A673 (cell line): ENCODE measurements at regions not wholly inside any gene's neighbourhood (a gene's known extent, or its start where the extent isn't known, plus 50 kb on each side); places are given as distances from the start of the nearest gene placed in this dataset.

ENCODE experiments used
- BruUV-seq: library from RNA; stranded (reverse); fragments of 400-500 nt; replicated peaks from 2 replicates; lab custom pipeline; 2021; lab: Mats Ljungman, UMichigan
- CTCF ChIA-PET: fragments of 300-600 bp; sonication (Branson Sonifier 250); formaldehyde crosslinking; loops from one replicate; lab custom pipeline; 2022; ENCODE audit warnings: antibody characterized with exemption; lab: Charles Lee
- POLR2A ChIA-PET: fragments of 300-600 bp; sonication (Branson Sonifier 250); formaldehyde crosslinking; loops from one replicate; lab custom pipeline; 2022; ENCODE audit warnings: antibody characterized with exemption; ENCODE audit not compliant: low non-redundant PET; lab: Charles Lee
- DNase-seq: peaks from one replicate; pipeline ENCODE4 v3.0.0-alpha.2; 2015; ENCODE audit warnings: low spot score
- H3K27ac ChIP-seq: fragments of 200-600 bp; sonication (generic); 2 replicates; pipeline ENCODE4 v1.5.1; 2016; ENCODE audit warnings: mixed run types, low read depth, mild to moderate bottlenecking, mixed read lengths, antibody characterized with exemption, low read length; ENCODE audit not compliant: poor library complexity, severe bottlenecking
- H3K27me3 ChIP-seq: fragments of 200-600 bp; sonication (generic); replicated peaks from 2 replicates; pipeline ENCODE4 v1.6.1; 2017; ENCODE audit warnings: mixed run types, low read depth, mild to moderate bottlenecking, mixed read lengths, antibody characterized with exemption, low read length; ENCODE audit not compliant: insufficient read depth, poor library complexity
- H3K36me3 ChIP-seq: fragments of 200-600 bp; sonication (generic); 2 replicates; pipeline ENCODE4 v1.6.1; 2016; ENCODE audit warnings: mixed run types, mild to moderate bottlenecking, mixed read lengths, antibody characterized with exemption, low read length; ENCODE audit not compliant: insufficient read depth, poor library complexity, severe bottlenecking
- H3K4me1 ChIP-seq: fragments of 200-600 bp; sonication (generic); 2 replicates; pipeline ENCODE4 v1.6.1; 2017; ENCODE audit warnings: mixed run types, mild to moderate bottlenecking, mixed read lengths, antibody characterized with exemption, low read length; ENCODE audit not compliant: insufficient read depth, poor library complexity, severe bottlenecking
- H3K4me3 ChIP-seq: fragments of 200-600 bp; sonication (generic); 2 replicates; pipeline ENCODE4 v1.5.1; 2016; ENCODE audit warnings: low read depth, mixed run types, mild to moderate bottlenecking, mixed read lengths, low read length; ENCODE audit not compliant: poor library complexity, severe bottlenecking
- H3K9me3 ChIP-seq: fragments of 200-600 bp; sonication (generic); 2 replicates; pipeline ENCODE4 v1.6.1; 2016; ENCODE audit warnings: mixed run types, low read depth, mild to moderate bottlenecking, mixed read lengths, antibody characterized with exemption, low read length; ENCODE audit not compliant: poor library complexity, severe bottlenecking
- EZH2 ChIP-seq: fragments of 200-600 bp; sonication (generic); IDR thresholded peaks from 2 replicates; pipeline ENCODE4 v1.6.1; 2017; ENCODE audit warnings: borderline replicate concordance, low read depth, mild to moderate bottlenecking, mixed read lengths, antibody characterized with exemption, low read length; ENCODE audit not compliant: poor library complexity, severe bottlenecking
- intact Hi-C: fragments of 100-400 bp; cut with micrococcal nuclease; formaldehyde crosslinking; loops from one replicate; pipeline ENCODE4 v1.10.0; 2022; ENCODE audit not compliant: unreplicated experiment
- TF ChIP-seq, protein P1 (sequence below): fragments of 300-800, 200-600 bp; sonication (generic); conservative IDR thresholded peaks from 2 replicates; pipeline ENCODE4 v1.5.1; 2017; ENCODE audit warnings: low read depth, mild to moderate bottlenecking, antibody characterized with exemption, low read length, moderate library complexity, mixed read lengths

DNA sequence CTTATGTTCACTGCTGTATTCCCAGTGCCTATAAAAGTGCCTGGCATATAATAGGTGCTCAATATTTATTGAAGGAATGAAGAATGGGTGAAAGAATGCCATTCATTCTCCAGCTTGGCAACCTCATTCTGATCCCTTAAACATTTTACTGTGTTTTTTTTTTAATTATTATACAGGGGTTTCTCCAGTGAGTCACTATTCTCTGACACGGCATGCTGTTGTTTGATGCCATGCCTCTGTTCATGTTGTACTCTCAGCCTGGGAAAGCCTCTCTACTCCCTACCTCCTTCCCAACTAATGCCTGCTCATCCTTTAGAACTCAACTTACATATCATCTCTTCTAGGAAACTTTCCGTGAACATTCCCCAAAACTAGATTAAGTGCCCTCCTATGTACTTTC is 70.2 kb upstream of the PHF24 start:
- CTCF ChIA-PET = no interaction called here
- no peaks in the 10 kb centered on the region for H3K36me3 ChIP-seq
- POLR2A ChIA-PET = no interaction called here

DNA sequence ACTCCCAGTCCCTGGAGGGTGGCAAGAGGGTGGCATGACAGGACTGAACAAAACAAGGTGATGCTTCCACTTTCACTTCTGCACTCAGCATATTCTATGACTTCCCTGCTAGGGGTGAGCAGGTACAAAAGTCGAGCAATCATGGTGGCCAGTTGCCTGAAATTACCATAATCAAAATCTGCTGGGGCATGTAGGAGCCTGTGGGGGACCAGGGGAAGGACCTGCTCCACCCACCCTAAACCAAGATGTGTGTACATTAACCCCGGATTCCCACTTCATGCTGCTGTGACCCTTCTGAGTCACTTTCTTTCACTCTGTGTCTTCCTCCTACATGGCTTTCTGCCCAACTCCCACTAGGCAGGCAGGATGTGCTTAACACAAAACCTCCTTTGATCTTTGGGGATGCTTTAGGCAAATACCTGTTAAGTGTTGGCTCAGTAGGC is 73.3 kb upstream of the PHF24 start:
- CTCF ChIA-PET = no interaction called here
- Histone ChIP-seq H3K9me3 (no peaks in the 10 kb centered on the region), H3K4me1 (no peaks in the 10 kb centered on the region), H3K4me3 (no peak overlapping the region), H3K27me3 (no peaks in the 10 kb centered on the region), H3K27ac (no peak overlapping the region), H3K36me3 (no peaks in the 10 kb centered on the region)
- DNase-seq = no peak
- BruUV-seq = no TSS peak
- POLR2A ChIA-PET = no interaction called here
- intact Hi-C loops = no loop called here
- no peak for TF ChIP-seq EZH2
- TF ChIP-seq, protein P1, sequence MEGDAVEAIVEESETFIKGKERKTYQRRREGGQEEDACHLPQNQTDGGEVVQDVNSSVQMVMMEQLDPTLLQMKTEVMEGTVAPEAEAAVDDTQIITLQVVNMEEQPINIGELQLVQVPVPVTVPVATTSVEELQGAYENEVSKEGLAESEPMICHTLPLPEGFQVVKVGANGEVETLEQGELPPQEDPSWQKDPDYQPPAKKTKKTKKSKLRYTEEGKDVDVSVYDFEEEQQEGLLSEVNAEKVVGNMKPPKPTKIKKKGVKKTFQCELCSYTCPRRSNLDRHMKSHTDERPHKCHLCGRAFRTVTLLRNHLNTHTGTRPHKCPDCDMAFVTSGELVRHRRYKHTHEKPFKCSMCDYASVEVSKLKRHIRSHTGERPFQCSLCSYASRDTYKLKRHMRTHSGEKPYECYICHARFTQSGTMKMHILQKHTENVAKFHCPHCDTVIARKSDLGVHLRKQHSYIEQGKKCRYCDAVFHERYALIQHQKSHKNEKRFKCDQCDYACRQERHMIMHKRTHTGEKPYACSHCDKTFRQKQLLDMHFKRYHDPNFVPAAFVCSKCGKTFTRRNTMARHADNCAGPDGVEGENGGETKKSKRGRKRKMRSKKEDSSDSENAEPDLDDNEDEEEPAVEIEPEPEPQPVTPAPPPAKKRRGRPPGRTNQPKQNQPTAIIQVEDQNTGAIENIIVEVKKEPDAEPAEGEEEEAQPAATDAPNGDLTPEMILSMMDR = no peak

More for the DNA sequence above, 70.2 kb upstream of the PHF24 start:
- BruUV-seq = no TSS peak
- Histone ChIP-seq H3K9me3 (no peaks in the 10 kb centered on the region), H3K4me3 (no peak overlapping the region), H3K27ac (no peak overlapping the region), H3K4me1 (no peaks in the 10 kb centered on the region), H3K27me3 (peaks cover 3% of the 10 kb centered on the region)
- intact Hi-C loops = no loop called here
- no peak for TF ChIP-seq EZH2
- TF ChIP-seq, protein P1 = no peak
- DNase-seq = no peak

DNA sequence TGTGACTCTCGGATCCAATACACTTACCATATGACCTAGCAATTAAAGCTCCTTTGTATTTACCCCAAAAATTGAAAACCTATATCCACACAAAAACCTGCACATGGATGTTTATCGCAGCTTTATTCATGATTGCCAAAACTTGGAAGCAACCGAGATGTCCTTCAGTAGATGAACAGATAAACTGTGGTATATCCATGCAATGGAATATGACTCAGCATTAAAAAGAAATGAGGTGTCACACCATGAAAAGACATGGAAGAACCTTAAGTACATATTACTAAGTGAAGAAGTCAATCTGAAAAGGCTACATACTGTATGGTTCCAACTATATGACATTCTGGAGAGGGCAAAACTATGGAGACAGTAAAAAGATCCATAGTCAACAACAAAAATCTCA is 82.0 kb upstream of the PHF24 start:
- DNase-seq = no peak
- H3K27me3 ChIP-seq = no peaks in the 10 kb centered on the region
- H3K36me3 ChIP-seq = no peaks in the 10 kb centered on the region
- H3K9me3 ChIP-seq = no peaks in the 10 kb centered on the region
- TF ChIP-seq EZH2 = no peak
- TF ChIP-seq, protein P1 = no peak
- H3K4me3 ChIP-seq = no peak overlapping the region
- no TSS peak for BruUV-seq
- CTCF ChIA-PET = no interaction called here
- intact Hi-C loops = no loop called here
- no peaks in the 10 kb centered on the region for H3K4me1 ChIP-seq
- no peak overlapping the region for H3K27ac ChIP-seq
- POLR2A ChIA-PET = no interaction called here
